HL-60 (cell line): ENCODE measurements at regions not wholly inside any gene's neighbourhood (a gene's known extent, or its start where the extent isn't known, plus 50 kb on each side); places are given as distances from the start of the nearest gene placed in this dataset.

Experiments used
- DNase-seq, 2 experiments: peaks; one replicate each; pipeline ENCODE4 v3.0.0-alpha.2; 2010 to 2020; ENCODE audit warnings: low read depth in 1 of 2, low spot score in 1 of 2
- H3K27ac ChIP-seq: fragments of 250-450 bp; sonication (Bioruptor Pico); replicated peaks from 2 replicates; pipeline ENCODE4 v1.5.1; 2020; ENCODE audit warnings: mild to moderate bottlenecking, moderate library complexity
- H3K27me3 ChIP-seq: fragments of 250-450 bp; sonication (Bioruptor Pico); 2 replicates; pipeline ENCODE4 v1.5.1; 2021; ENCODE audit warnings: mild to moderate bottlenecking, moderate library complexity; ENCODE audit not compliant: insufficient read depth, poor library complexity, severe bottlenecking
- H3K4me3 ChIP-seq: replicated peaks from 2 replicates; pipeline ENCODE4 v1.5.1; 2011; ENCODE audit warnings: mild to moderate bottlenecking, control low read depth, low read length; ENCODE audit not compliant: insufficient read depth
- CTCF ChIP-seq: IDR thresholded peaks from one replicate; pipeline ENCODE4 v1.5.1; 2011; ENCODE audit warnings: low read length, control low read depth, inconsistent platforms; ENCODE audit not compliant: insufficient read depth
- GABPA ChIP-seq: IDR thresholded peaks from 2 replicates; pipeline ENCODE4 v1.6.1; 2012; ENCODE audit warnings: low read depth
- POLR2AphosphoS5 ChIP-seq: IDR thresholded peaks from 2 replicates; pipeline ENCODE4 v1.6.1; 2012; ENCODE audit warnings: low read depth
- SPI1 ChIP-seq: IDR thresholded peaks from 2 replicates; pipeline ENCODE4 v1.6.1; 2012; ENCODE audit warnings: low read depth, mild to moderate bottlenecking, borderline replicate concordance
- TF ChIP-seq, protein P1 (sequence below): IDR thresholded peaks from 2 replicates; pipeline ENCODE4 v1.6.1; 2012; ENCODE audit warnings: low read depth; ENCODE audit not compliant: insufficient replicate concordance

GRCh38 chr2:5818961-5819600 is 126.9 kb downstream of the SOX11 start:
- TF ChIP-seq SPI1 = no peak
- TF ChIP-seq CTCF = no peak
- no peak for TF ChIP-seq GABPA
- no peak for TF ChIP-seq POLR2AphosphoS5
- TF ChIP-seq, protein P1, sequence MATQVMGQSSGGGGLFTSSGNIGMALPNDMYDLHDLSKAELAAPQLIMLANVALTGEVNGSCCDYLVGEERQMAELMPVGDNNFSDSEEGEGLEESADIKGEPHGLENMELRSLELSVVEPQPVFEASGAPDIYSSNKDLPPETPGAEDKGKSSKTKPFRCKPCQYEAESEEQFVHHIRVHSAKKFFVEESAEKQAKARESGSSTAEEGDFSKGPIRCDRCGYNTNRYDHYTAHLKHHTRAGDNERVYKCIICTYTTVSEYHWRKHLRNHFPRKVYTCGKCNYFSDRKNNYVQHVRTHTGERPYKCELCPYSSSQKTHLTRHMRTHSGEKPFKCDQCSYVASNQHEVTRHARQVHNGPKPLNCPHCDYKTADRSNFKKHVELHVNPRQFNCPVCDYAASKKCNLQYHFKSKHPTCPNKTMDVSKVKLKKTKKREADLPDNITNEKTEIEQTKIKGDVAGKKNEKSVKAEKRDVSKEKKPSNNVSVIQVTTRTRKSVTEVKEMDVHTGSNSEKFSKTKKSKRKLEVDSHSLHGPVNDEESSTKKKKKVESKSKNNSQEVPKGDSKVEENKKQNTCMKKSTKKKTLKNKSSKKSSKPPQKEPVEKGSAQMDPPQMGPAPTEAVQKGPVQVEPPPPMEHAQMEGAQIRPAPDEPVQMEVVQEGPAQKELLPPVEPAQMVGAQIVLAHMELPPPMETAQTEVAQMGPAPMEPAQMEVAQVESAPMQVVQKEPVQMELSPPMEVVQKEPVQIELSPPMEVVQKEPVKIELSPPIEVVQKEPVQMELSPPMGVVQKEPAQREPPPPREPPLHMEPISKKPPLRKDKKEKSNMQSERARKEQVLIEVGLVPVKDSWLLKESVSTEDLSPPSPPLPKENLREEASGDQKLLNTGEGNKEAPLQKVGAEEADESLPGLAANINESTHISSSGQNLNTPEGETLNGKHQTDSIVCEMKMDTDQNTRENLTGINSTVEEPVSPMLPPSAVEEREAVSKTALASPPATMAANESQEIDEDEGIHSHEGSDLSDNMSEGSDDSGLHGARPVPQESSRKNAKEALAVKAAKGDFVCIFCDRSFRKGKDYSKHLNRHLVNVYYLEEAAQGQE = no peak
- no peak for DNase-seq
- no peaks in the 10 kb centered on the region for H3K27me3 ChIP-seq
- no peak overlapping the region for H3K27ac ChIP-seq
- H3K4me3 ChIP-seq = no peak overlapping the region

GRCh38 chr2:5824126-5824525 is 131.9 kb downstream of the SOX11 start:
- H3K27me3 ChIP-seq = no peaks in the 10 kb centered on the region
- H3K4me3 ChIP-seq = no peak overlapping the region
- no peak overlapping the region for H3K27ac ChIP-seq
- no peak for DNase-seq
- TF ChIP-seq POLR2AphosphoS5 = no peak
- TF ChIP-seq, protein P1 = no peak
- TF ChIP-seq CTCF = no peak
- TF ChIP-seq GABPA = no peak
- TF ChIP-seq SPI1 = no peak

DNA sequence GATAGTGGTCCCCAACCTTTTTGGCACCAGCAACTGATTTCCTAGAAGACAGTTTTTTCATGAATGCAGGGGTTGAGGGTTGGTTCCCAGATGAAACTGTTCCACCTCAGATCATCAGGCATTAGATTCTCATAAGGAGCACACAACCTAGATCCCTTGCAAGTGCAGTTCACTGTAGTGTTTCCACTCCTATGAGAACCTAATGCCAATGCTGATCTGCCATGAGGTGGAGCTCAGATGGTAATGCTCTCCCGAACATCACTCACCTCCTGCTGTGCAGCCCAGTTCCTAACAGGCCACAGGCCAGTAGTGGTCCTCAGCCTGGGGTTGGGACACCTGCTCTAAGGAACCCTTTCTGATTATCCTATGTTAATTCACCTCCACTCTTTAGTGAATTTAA is 133.5 kb downstream of the SOX11 start:
- Histone ChIP-seq H3K27ac (no peak overlapping the region), H3K4me3 (no peak overlapping the region), H3K27me3 (no peaks in the 10 kb centered on the region)
- no peak for TF ChIP-seq SPI1
- TF ChIP-seq, protein P1 = no peak
- no peak for TF ChIP-seq GABPA
- no peak for DNase-seq
